SK-N-MC (cell line): ENCODE measurements at regions not wholly inside any gene's neighbourhood (a gene's known extent, or its start where the extent isn't known, plus 50 kb on each side); places are given as distances from the start of the nearest gene placed in this dataset.

Source experiments
- EZH2 ChIP-seq: fragments of 200-600 bp; sonication (generic); IDR thresholded peaks from one replicate; pipeline ENCODE4 v1.6.1; 2017; ENCODE audit warnings: antibody characterized with exemption
- POLR2AphosphoS5 ChIP-seq: IDR thresholded peaks from 2 replicates; pipeline ENCODE4 v1.6.1; 2012; ENCODE audit warnings: mild to moderate bottlenecking, low read depth, low read length, borderline replicate concordance

GRCh38 chrX:4663085-4663484 lies 949.6 kb upstream of the PRKX start:
- TF ChIP-seq EZH2 (no peak), POLR2AphosphoS5 (no peak)
